ENCODE measurements at regions not wholly inside any gene's neighbourhood (a gene's known extent, or its start where the extent isn't known, plus 50 kb on each side); places are given as distances from the start of the nearest gene placed in this dataset.

- peaks cover 0 to 2% of the 10 kb centered on the region in 2 donors for H3K4me1 ChIP-seq (replicated peaks in 1 of 2)
- H3K27ac ChIP-seq = no peak overlapping the region
- H3K4me3 ChIP-seq = no peak overlapping the region
- 0 to 87% (median 59%) methylated on average over 1 to 3 of the region's 3 CpGs; no CpG with 5 or more reads in 1 of the 10 experiments for WGBS, 10 experiments
- no peak for ATAC-seq (replicated peaks in 6 of 8)
- in situ Hi-C loops (cut with MboI; ENCODE audit: low pct_unique_long_range_greater_than_20kb in 2 of 9, low sequenced_read_pairs in 9 of 9, unreplicated experiment in 9 of 9) = no loop called here
Measured at GRCh38 chr3:8256441-8257071, 245.1 kb upstream of the LMCD1 start.

GRCh38 chr3:8261018-8261417, 240.6 kb upstream of the LMCD1 start:
- Histone ChIP-seq H3K4me1 (replicated peaks in 1 of 2) (no peaks in the 10 kb centered on the region), H3K4me3 (no peak overlapping the region), H3K27ac (no peak overlapping the region)
- in situ Hi-C loops (cut with MboI; ENCODE audit: low pct_unique_long_range_greater_than_20kb in 2 of 9, low sequenced_read_pairs in 9 of 9, unreplicated experiment in 9 of 9) = no loop called here
- no peak for ATAC-seq (replicated peaks in 6 of 8)
- 5 to 79% (median 47%) methylated on average over 2 of the region's 2 CpGs; no CpG with 5 or more reads in 1 of the 10 experiments for WGBS, 10 experiments

- peak in 3 of 8 experiments; percentile 45 to 96 (median 84) for ATAC-seq (replicated peaks in 6 of 8)
- Histone ChIP-seq H3K4me3 (no peak overlapping the region), H3K4me1 (replicated peaks in 1 of 2) (no peaks in the 10 kb centered on the region), H3K27ac (no peak overlapping the region)
- WGBS, 10 experiments = 0 to 50% (median 0%) methylated on average over 1 of the region's 1 CpG; no CpG with 5 or more reads in 3 of the 10 experiments
- in situ Hi-C loops (cut with MboI; ENCODE audit: low pct_unique_long_range_greater_than_20kb in 2 of 9, low sequenced_read_pairs in 9 of 9, unreplicated experiment in 9 of 9) = no loop called here
Measured at GRCh38 chr3:8266730-8267131, 234.9 kb upstream of the LMCD1 start.

- in situ Hi-C loops (cut with MboI; ENCODE audit: low pct_unique_long_range_greater_than_20kb in 2 of 9, low sequenced_read_pairs in 9 of 9, unreplicated experiment in 9 of 9) = no loop called here
- ATAC-seq (replicated peaks in 6 of 8) = no peak
- 59 to 100% (median 90%) methylated on average over 1 to 5 of the region's 5 CpGs; no CpG with 5 or more reads in 1 of the 10 experiments for WGBS, 10 experiments
Measured at GRCh38 chr3:8273479-8273878, 228.1 kb upstream of the LMCD1 start.

GRCh38 chr3:8276056-8276455, 225.6 kb upstream of the LMCD1 start:
- ATAC-seq (replicated peaks in 6 of 8) = no peak

More at GRCh38 chr3:8273479-8273878, 228.1 kb upstream of the LMCD1 start:
- Histone ChIP-seq H3K4me3 (no peak overlapping the region), H3K4me1 (replicated peaks in 1 of 2) (peaks cover 0 to 3% of the 10 kb centered on the region in 2 donors), H3K27ac (no peak overlapping the region)

GRCh38 chr3:8276506-8276905, 225.1 kb upstream of the LMCD1 start:
- WGBS, 10 experiments = 51 to 100% (median 85%) methylated on average over 1 to 2 of the region's 2 CpGs; no CpG with 5 or more reads in 2 of the 10 experiments
- Histone ChIP-seq H3K4me3 (no peak overlapping the region), H3K4me1 (replicated peaks in 1 of 2) (peaks cover 0 to 3% of the 10 kb centered on the region in 2 donors), H3K27ac (no peak overlapping the region)
- no peak for ATAC-seq (replicated peaks in 6 of 8)
- in situ Hi-C loops (cut with MboI; ENCODE audit: low pct_unique_long_range_greater_than_20kb in 2 of 9, low sequenced_read_pairs in 9 of 9, unreplicated experiment in 9 of 9) = no loop called here

More at GRCh38 chr3:8276056-8276455, 225.6 kb upstream of the LMCD1 start:
- WGBS, 10 experiments = 29 to 100% (median 75%) methylated on average over 1 to 3 of the region's 3 CpGs; no CpG with 5 or more reads in 2 of the 10 experiments
- Histone ChIP-seq H3K27ac (no peak overlapping the region), H3K4me3 (no peak overlapping the region), H3K4me1 (replicated peaks in 1 of 2) (peaks cover 0 to 3% of the 10 kb centered on the region in 2 donors)
- in situ Hi-C loops (cut with MboI; ENCODE audit: low pct_unique_long_range_greater_than_20kb in 2 of 9, low sequenced_read_pairs in 9 of 9, unreplicated experiment in 9 of 9) = no loop called here

- Histone ChIP-seq H3K4me3 (no peak overlapping the region), H3K4me1 (replicated peaks in 1 of 2) (peaks cover 10 to 11% of the 10 kb centered on the region in 2 donors), H3K27ac (no peak overlapping the region)
- no peak for ATAC-seq (replicated peaks in 6 of 8)
- 17 to 100% (median 87%) methylated on average over 1 to 7 of the region's 7 CpGs; no CpG with 5 or more reads in 1 of the 10 experiments for WGBS, 10 experiments
- in situ Hi-C loops (cut with MboI; ENCODE audit: low pct_unique_long_range_greater_than_20kb in 2 of 9, low sequenced_read_pairs in 9 of 9, unreplicated experiment in 9 of 9) = no loop called here
Measured at GRCh38 chr3:8278448-8278847, 223.2 kb upstream of the LMCD1 start.

GRCh38 chr3:8279476-8279875, 222.1 kb upstream of the LMCD1 start:
- WGBS, 10 experiments = 73 to 89% (median 85%) methylated on average over 1 to 7 of the region's 7 CpGs; no CpG with 5 or more reads in 5 of the 10 experiments
- in situ Hi-C loops (cut with MboI; ENCODE audit: low pct_unique_long_range_greater_than_20kb in 2 of 9, low sequenced_read_pairs in 9 of 9, unreplicated experiment in 9 of 9) = no loop called here
- peaks cover 10 to 11% of the 10 kb centered on the region in 2 donors for H3K4me1 ChIP-seq (replicated peaks in 1 of 2)
- H3K27ac ChIP-seq = no peak overlapping the region
- H3K4me3 ChIP-seq = no peak overlapping the region
- no peak for ATAC-seq (replicated peaks in 6 of 8)

- Histone ChIP-seq H3K4me3 (no peak overlapping the region), H3K4me1 (replicated peaks in 1 of 2) (peaks cover 10 to 11% of the 10 kb centered on the region in 2 donors), H3K27ac (no peak overlapping the region)
- in situ Hi-C loops (cut with MboI; ENCODE audit: low pct_unique_long_range_greater_than_20kb in 2 of 9, low sequenced_read_pairs in 9 of 9, unreplicated experiment in 9 of 9) = no loop called here
- no peak for ATAC-seq (replicated peaks in 6 of 8)
- 20 to 60% (median 33%) methylated on average over 1 to 5 of the region's 5 CpGs; no CpG with 5 or more reads in 2 of the 10 experiments for WGBS, 10 experiments
Measured at GRCh38 chr3:8279886-8280550, 221.6 kb upstream of the LMCD1 start.

- Histone ChIP-seq H3K27ac (no peak overlapping the region), H3K4me1 (replicated peaks in 1 of 2) (peaks cover 8 to 10% of the 10 kb centered on the region in 2 donors), H3K4me3 (no peak overlapping the region)
- in situ Hi-C loops (cut with MboI; ENCODE audit: low pct_unique_long_range_greater_than_20kb in 2 of 9, low sequenced_read_pairs in 9 of 9, unreplicated experiment in 9 of 9) = no loop called here
- peak in 4 of 8 experiments; percentile 34 to 84 (median 56) for ATAC-seq (replicated peaks in 6 of 8)
Measured at GRCh38 chr3:8282541-8283165, 219.0 kb upstream of the LMCD1 start.

- WGBS, 10 experiments = 0 to 100% (median 73%) methylated on average over 1 of the region's 1 CpG
- H3K27ac ChIP-seq = no peak overlapping the region
Measured at GRCh38 chr3:8283193-8283592, 218.4 kb upstream of the LMCD1 start.

GRCh38 chr3:8286086-8286485, 215.5 kb upstream of the LMCD1 start:
- Histone ChIP-seq H3K4me3 (no peak overlapping the region), H3K4me1 (replicated peaks in 1 of 2) (peaks cover 8 to 10% of the 10 kb centered on the region in 2 donors), H3K27ac (no peak overlapping the region)
- in situ Hi-C loops (cut with MboI; ENCODE audit: low pct_unique_long_range_greater_than_20kb in 2 of 9, low sequenced_read_pairs in 9 of 9, unreplicated experiment in 9 of 9) = no loop called here
- no peak for ATAC-seq (replicated peaks in 6 of 8)
- WGBS, 10 experiments = 0 to 100% (median 93%) methylated on average over 1 to 5 of the region's 5 CpGs; no CpG with 5 or more reads in 1 of the 10 experiments

More at GRCh38 chr3:8283193-8283592, 218.4 kb upstream of the LMCD1 start:
- H3K4me3 ChIP-seq = no peak overlapping the region
- no peak for ATAC-seq (replicated peaks in 6 of 8)
- peaks cover 8 to 10% of the 10 kb centered on the region in 2 donors for H3K4me1 ChIP-seq (replicated peaks in 1 of 2)
- in situ Hi-C loops (cut with MboI; ENCODE audit: low pct_unique_long_range_greater_than_20kb in 2 of 9, low sequenced_read_pairs in 9 of 9, unreplicated experiment in 9 of 9) = no loop called here

- no peak for ATAC-seq (replicated peaks in 6 of 8)
- in situ Hi-C loops (cut with MboI; ENCODE audit: low pct_unique_long_range_greater_than_20kb in 2 of 9, low sequenced_read_pairs in 9 of 9, unreplicated experiment in 9 of 9) = no loop called here
- Histone ChIP-seq H3K4me1 (replicated peaks in 1 of 2) (peaks cover 8 to 10% of the 10 kb centered on the region in 2 donors), H3K4me3 (no peak overlapping the region), H3K27ac (no peak overlapping the region)
Measured at GRCh38 chr3:8286749-8287148, 214.9 kb upstream of the LMCD1 start.

Data from motor neuron (in vitro differentiated cells).